Left renal cortex interstitium (tissue), 4 donors: ENCODE measurements at regions not wholly inside any gene's neighbourhood (a gene's known extent, or its start where the extent isn't known, plus 50 kb on each side); places are given as distances from the start of the nearest gene placed in this dataset.
"Not testable (repeated sequence)": the region's sequence is repeated elsewhere in the genome, so short reads cannot be mapped to it uniquely, and the experiment has no call there.

Experiments used
- DNase-seq, 4 donors: peaks; one replicate each; pipeline ENCODE4 v3.0.0-alpha.2; 2013; ENCODE audit warnings: low read depth in 4 of 4, low spot score in 2 of 4, missing footprints in 1 of 4

DNA sequence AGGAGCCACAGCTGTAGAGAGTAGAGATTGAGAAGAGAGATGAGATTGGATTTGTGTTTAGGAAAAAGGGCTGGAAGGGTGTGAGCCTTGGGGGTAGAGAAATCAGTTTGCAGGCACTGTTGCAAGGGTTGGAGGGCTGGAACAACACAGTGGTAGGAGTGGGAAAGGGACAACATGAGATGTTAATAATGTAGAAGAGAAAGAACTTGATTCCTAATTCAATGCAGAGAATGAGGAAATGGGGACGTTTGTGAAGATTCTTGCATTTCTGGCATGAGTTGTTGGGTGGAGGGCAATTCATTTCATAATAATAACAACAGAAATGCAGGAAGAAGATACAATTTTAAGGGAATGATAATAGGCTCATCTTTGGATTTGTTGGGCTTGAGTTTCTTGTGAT is 141.4 kb upstream of the TBX18 start:
- DNase-seq = no peak

DNA sequence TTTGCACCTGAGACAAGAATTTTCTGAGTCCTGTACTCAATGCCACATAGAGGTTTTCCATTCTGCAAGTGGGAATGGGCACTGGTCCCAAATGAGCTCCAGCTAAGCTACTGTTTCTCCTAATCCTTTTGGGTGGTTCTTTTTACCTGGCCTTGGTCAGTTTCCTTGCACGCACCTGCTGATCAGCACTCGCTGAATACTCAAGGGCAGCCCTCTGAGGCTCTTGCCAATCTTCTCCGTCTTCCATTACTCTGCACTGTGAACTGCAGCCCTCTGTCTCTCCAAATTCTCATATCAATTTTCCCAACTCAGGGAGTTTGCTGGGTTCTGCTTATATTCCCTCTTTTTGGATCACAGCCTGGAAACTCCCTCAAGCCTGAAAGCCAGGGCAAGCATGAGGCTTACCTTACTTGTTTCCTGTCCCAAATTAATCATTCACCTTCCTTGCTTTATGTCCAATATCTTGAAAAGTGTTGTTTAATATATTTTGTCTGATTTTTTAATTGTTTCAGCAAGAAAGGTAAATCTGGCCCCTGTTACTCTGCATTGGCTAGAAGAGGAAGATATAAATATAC is 138.0 kb upstream of the TBX18 start:
- no peak for DNase-seq

DNA sequence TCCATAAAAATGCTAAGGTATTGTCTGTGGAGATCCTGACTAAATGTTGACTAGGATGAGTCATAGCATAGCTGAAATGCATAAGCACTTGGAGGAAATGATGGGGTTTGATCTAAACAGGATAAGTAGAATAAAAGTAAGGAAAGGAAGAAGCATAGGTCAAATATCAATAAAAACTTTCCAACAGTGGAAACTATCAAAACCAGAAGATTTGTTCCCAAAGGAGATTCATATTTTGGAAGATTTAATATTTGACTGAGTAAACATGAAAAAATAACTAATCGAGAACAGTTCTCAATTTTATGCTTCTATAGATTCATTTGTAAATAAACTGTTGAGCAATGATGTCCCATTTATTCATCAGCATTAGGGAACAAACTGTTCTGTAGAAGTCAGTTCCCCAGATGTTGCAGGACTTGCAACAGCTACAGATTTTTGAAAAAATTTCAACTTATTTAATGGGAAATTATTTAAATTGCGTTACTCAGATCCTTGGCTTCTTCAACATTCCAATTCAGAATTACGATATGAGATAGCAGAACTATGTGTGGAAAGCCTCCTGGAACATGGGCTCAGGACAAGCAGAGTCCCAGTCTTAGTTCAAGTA is 133.7 kb upstream of the TBX18 start:
- no peak for DNase-seq

DNA sequence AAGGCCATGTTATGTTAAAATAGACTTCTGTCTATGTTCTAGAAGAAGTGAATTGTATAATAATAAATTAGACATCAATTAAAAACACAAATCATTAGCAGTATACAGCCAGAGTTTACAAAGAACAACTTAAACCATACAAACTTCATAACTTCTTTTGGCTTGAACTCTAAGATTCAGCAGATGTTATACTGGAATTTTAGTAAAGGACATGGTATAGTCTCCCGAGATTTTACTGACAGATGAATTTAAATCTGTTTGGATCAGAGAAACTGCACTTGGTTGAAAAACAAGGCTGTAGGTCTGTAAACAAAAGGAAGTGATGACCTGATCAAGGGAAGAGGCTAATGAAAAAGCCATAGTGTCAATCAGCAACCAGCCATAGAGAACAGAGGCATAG is 132.6 kb upstream of the TBX18 start:
- DNase-seq = no peak

- DNase-seq = no peak
Measured at GRCh38 chr6:84892671-84893070, 128.3 kb upstream of the TBX18 start.

- no peak for DNase-seq
Measured at GRCh38 chr6:84882768-84883766, 118.7 kb upstream of the TBX18 start.

DNA sequence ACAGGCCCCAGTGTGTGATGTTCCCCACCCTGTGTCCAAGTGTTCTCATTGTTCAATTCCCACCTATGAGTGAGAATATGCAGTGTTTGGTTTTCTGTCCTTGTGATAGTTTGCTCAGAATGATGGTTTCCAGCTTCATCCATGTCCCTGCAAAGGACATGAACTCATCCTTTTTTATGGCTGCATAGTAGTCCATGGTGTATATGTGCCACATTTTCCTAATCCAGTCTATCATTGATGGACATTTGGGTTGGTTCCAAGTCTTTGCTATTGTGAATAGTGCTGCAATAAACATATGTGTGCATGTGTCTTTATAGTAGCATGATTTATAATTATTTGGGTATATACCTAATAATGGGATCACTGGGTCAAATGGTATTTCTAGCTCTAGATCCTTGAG is 115.0 kb upstream of the TBX18 start:
- not testable (repeated sequence) for DNase-seq

GRCh38 chr6:84877515-84878210 is 113.3 kb upstream of the TBX18 start:
- DNase-seq = no peak

DNA sequence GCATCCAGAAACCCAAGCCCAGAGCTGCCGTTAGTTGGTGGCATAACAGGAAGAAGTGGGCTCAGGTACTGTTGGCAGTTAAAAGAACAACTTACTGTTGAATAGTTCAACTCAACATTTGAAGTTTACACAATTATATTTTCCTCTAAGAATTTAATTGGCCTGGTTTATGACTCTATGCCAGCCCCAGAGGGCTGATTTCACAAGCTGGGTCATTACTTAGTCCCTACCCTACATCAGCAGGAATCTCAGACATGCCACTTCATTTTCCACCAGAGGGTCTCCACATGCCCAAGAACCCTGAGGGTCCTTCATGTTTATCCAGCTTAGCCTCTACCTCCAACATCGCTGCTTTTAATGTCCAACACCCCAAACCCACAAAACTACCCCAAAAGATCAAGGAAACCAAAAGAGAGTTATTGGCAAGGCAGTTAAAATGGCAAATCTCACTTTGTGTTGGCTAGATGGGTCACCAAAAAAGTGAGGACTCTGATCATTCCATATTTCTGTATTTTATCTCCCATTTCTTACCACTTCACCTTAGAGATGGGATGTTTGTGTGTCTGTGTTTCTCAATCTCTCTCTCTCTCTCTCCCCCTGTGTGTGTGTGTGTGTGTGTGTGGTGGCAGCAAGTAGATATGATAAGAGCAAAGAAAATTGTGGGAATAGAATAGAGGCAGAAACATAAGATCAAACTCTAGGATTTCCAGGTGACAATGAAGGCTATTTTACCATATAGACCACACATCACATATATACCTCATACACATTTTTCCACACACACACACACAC is 112.5 kb upstream of the TBX18 start:
- DNase-seq = no peak

GRCh38 chr6:84872996-84873723 is 108.8 kb upstream of the TBX18 start:
- DNase-seq = no peak

DNA sequence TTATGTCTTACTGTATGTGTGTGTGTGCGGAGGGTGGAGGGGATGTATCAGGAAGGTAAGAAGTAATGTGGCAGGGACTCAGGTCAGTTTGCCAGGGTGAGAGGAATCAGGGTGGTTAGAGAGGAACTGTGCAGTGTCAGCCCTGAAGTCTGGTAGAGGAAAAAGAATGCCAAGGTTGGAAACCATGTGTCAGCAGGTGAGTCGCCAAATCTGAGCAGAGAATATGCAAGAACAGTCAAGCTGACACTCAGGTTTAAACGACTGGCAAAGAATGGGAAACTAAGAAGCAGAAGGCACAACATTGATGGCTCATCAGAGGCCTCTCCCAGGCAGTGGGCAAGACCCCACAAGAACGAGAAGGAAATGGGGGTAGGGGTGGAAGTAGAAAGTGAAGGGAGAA is 107.5 kb upstream of the TBX18 start:
- no peak for DNase-seq

- no peak for DNase-seq
Measured at GRCh38 chr6:84870672-84871071, 106.3 kb upstream of the TBX18 start.

- DNase-seq = no peak
Measured at GRCh38 chr6:84868149-84868548, 103.8 kb upstream of the TBX18 start.

GRCh38 chr6:84867521-84867920 is 103.1 kb upstream of the TBX18 start:
- DNase-seq = no peak

DNA sequence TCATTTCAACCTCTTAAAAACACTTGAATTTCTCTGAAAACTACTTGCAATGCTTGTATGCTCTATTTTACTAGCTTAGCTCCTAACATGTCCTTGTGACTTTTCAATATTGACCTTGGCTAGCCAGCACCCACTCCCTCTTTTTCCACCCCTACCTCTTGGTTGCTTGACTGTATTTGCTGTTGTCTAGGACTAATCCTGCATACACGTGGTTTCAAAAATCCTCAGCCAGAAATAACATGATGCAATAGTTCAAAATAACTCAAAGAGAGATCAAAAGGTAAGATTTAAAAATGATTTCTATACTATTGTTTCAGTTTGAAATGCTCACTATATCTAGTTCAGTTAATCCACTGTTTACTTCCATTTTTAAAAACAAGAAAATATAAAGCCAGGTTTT is 102.3 kb upstream of the TBX18 start:
- no peak for DNase-seq

- DNase-seq = not testable (repeated sequence)
Measured at GRCh38 chr6:84865372-84865771, 101.0 kb upstream of the TBX18 start.

- DNase-seq = no peak
Measured at GRCh38 chr6:84862843-84863242, 98.4 kb upstream of the TBX18 start.

GRCh38 chr6:84860920-84861319 is 96.5 kb upstream of the TBX18 start:
- DNase-seq = no peak

DNA sequence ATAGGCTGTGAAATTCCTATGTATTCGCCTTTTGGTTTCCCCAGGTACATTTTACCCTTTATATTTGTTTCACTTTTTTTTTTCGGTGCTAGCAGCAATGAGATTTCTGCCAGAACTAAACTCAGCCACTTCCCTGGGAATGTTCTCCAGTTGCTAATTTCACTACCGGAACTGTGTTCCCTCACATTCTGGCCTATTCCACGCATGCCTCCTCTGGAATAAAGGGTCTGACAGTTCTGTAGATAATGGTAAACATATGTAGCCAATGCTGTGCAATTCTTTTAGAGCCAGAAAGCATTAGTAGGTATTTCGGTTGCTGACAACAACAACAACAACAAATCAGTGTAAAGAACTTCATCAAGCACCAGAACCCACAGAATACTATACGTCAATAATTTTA is 96.1 kb upstream of the TBX18 start:
- no peak for DNase-seq
